Tongue (tissue), 1 donor: ENCODE measurements at regions not wholly inside any gene's neighbourhood (a gene's known extent, or its start where the extent isn't known, plus 50 kb on each side); places are given as distances from the start of the nearest gene placed in this dataset.

Source experiments
- DNase-seq: peaks from one replicate; pipeline ENCODE4 v3.0.0-alpha.2; 2015

- DNase-seq, result no peak
Observed at GRCh38 chr5:82334856-82335255, 56.7 kb upstream of the RPS23 start.

- no peak for DNase-seq
Observed at GRCh38 chr5:82334085-82334692, 56.0 kb upstream of the RPS23 start.

- DNase-seq, result no peak
Observed at GRCh38 chr5:82332886-82333615, 54.9 kb upstream of the RPS23 start.

- no peak for DNase-seq
Observed at GRCh38 chr5:82332064-82332855, 54.1 kb upstream of the RPS23 start.

GRCh38 chr5:82331557-82331956 is 53.4 kb upstream of the RPS23 start:
- no peak for DNase-seq

GRCh38 chr5:82330530-82331270 is 52.5 kb upstream of the RPS23 start:
- DNase-seq, result no peak

GRCh38 chr5:82329393-82329792 is 51.2 kb upstream of the RPS23 start:
- DNase-seq, result no peak
